ENCODE measurements at regions not wholly inside any gene's neighbourhood (a gene's known extent, or its start where the extent isn't known, plus 50 kb on each side); places are given as distances from the start of the nearest gene placed in this dataset.

- in situ Hi-C loops (cut with MboI; ENCODE audit: low sequenced_read_pairs, unreplicated experiment): no loop called here
- TF ChIP-seq, protein P1, sequence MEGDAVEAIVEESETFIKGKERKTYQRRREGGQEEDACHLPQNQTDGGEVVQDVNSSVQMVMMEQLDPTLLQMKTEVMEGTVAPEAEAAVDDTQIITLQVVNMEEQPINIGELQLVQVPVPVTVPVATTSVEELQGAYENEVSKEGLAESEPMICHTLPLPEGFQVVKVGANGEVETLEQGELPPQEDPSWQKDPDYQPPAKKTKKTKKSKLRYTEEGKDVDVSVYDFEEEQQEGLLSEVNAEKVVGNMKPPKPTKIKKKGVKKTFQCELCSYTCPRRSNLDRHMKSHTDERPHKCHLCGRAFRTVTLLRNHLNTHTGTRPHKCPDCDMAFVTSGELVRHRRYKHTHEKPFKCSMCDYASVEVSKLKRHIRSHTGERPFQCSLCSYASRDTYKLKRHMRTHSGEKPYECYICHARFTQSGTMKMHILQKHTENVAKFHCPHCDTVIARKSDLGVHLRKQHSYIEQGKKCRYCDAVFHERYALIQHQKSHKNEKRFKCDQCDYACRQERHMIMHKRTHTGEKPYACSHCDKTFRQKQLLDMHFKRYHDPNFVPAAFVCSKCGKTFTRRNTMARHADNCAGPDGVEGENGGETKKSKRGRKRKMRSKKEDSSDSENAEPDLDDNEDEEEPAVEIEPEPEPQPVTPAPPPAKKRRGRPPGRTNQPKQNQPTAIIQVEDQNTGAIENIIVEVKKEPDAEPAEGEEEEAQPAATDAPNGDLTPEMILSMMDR (IDR thresholded peaks at IDR 0.05; ENCODE audit: borderline replicate concordance, control extremely low read depth, extremely low read depth, insufficient read depth, missing control alignments): no peak
- DNase-seq (ENCODE audit: low spot score): no peak
These were observed 128.2 kb upstream of the RIPOR2 start for GRCh38 chr6:25064006-25064405.

DNA sequence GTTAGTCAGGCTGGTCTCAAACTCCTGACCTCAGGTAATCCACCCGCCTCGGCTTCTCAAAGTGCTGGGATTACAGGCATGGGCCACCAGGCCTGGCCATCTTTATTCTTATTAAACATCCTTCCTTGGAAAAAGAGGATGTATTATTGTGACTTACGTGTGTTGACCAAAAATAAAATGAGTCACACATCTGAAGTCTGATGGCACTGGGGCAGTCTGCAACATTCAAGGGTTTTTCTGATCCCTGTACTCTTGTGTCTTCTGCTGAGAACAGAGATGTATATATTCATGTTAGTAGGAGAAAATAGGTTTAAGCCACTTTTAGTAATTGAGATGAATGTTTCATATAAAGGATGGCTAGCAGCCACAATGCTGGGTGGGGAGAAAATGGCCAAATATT is 129.9 kb upstream of the RIPOR2 start:
- TF ChIP-seq, protein P1 (IDR thresholded peaks at IDR 0.05; ENCODE audit: borderline replicate concordance, control extremely low read depth, extremely low read depth, insufficient read depth, missing control alignments): no peak
- DNase-seq (ENCODE audit: low spot score): no peak
- in situ Hi-C loops (cut with MboI; ENCODE audit: low sequenced_read_pairs, unreplicated experiment): no loop called here

DNA sequence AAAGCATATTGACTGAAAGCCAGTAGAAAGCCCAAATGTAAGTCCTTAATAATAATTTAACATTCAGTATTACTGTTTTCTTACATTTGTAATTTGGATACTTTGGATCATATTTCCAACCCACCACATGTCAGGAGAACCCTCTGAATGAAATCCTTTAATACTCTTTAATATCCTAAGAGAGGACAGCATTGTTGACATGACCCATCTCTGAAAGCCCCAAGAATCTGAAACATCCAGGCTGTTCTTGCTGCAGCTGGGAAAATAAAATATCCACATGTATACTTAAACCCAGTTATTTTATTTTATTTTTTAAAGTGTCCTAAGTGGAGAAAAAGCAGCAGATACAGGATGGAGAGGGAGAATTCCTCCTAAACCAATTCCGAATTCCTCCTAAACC is 130.8 kb upstream of the RIPOR2 start:
- TF ChIP-seq, protein P1 (IDR thresholded peaks at IDR 0.05; ENCODE audit: borderline replicate concordance, control extremely low read depth, extremely low read depth, insufficient read depth, missing control alignments): no peak
- in situ Hi-C loops (cut with MboI; ENCODE audit: low sequenced_read_pairs, unreplicated experiment): no loop called here
- no peak for DNase-seq (ENCODE audit: low spot score)

- TF ChIP-seq, protein P1 (IDR thresholded peaks at IDR 0.05; ENCODE audit: borderline replicate concordance, control extremely low read depth, extremely low read depth, insufficient read depth, missing control alignments): no peak
- DNase-seq (ENCODE audit: low spot score): no peak
- in situ Hi-C loops (cut with MboI; ENCODE audit: low sequenced_read_pairs, unreplicated experiment): no loop called here
These were observed 133.1 kb upstream of the RIPOR2 start for GRCh38 chr6:25068866-25069265.

GRCh38 chr6:25070547-25071366 is 135.0 kb upstream of the RIPOR2 start:
- DNase-seq (ENCODE audit: low spot score): peak; percentile 66
- in situ Hi-C loops (cut with MboI; ENCODE audit: low sequenced_read_pairs, unreplicated experiment): no loop called here
- TF ChIP-seq, protein P1 (IDR thresholded peaks at IDR 0.05; ENCODE audit: borderline replicate concordance, control extremely low read depth, extremely low read depth, insufficient read depth, missing control alignments): peak; percentile 82

- TF ChIP-seq, protein P1 (IDR thresholded peaks at IDR 0.05; ENCODE audit: borderline replicate concordance, control extremely low read depth, extremely low read depth, insufficient read depth, missing control alignments): no peak
- in situ Hi-C loops (cut with MboI; ENCODE audit: low sequenced_read_pairs, unreplicated experiment): no loop called here
- no peak for DNase-seq (ENCODE audit: low spot score)
These were observed 142.4 kb upstream of the RIPOR2 start for GRCh38 chr6:25078141-25078540.
